ENCODE measurements at regions not wholly inside any gene's neighbourhood (a gene's known extent, or its start where the extent isn't known, plus 50 kb on each side); places are given as distances from the start of the nearest gene placed in this dataset.
"Not testable (repeated sequence)": the region's sequence is repeated elsewhere in the genome, so short reads cannot be mapped to it uniquely, and the experiment has no call there.

DNA sequence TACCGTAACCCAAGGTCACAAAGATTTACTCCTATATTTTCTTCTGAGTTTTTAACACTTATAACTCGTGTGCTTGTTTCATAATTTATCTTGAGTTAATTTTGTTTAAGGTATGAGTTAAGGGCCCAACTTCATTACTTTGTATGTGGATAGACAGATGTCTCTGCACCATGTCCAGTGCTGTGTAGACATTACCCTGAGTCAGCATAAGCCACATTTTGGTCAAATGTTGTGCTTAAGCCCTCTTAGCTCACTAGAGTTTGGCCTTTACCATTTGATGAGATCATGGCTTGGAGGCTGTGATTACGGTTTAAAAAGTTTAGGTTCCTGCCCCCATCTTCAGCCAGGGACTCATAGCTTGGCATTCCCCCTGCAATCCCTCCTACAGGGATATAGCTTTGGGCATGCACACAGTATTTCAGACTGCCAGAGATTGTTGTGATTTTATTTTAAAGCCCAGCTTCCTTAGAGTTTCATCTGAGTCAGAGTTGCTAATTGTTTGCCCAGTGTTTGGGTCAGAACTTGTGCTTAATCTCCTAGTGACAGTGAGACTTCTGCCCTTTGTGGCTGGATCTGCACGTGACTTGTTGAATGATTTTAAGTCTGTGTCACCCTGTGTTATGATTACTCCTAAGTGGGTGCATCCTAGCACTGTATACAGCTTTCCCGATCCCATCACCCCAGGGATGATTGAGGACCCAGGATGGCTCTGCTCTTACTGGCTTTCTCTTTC, 393.1 kb downstream of the CNTNAP4 start:
- Mint-ChIP-seq H3K4me3 (no peak overlapping the region), H3K27ac (no peak overlapping the region), H3K9me3 (ENCODE audit: low read depth) (no peaks in the 10 kb centered on the region), H3K36me3 (no peaks in the 10 kb centered on the region), H3K4me1 (no peaks in the 10 kb centered on the region), H3K27me3 (no peaks in the 10 kb centered on the region)
- DNase-seq: no peak
- CTCF ChIA-PET: no interaction called here
- ATAC-seq: no peak

DNA sequence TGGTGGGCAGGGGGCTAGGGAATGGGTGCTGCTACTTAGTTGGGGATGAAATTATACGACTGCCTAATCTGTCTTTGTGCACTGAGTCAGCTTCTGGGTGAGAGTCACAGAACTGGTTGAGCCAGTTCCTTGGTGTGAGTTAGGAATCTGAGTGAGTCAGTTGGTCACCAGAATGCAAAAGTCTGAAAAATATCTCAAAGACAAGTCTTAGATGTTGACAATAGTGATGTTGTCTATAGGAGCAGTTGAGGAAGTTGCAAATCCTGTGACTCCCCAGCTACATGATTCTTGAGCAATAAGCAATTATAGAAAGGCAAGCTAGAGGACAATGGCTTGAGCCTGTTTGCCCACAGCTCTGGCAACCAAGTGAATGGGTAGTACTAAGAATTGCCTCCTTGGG, 399.2 kb downstream of the CNTNAP4 start:
- no peak overlapping the region for H3K27ac Mint-ChIP-seq
- no peak for DNase-seq
- no peaks in the 10 kb centered on the region for H3K9me3 Mint-ChIP-seq (ENCODE audit: low read depth)
- H3K36me3 Mint-ChIP-seq: no peaks in the 10 kb centered on the region
- no peaks in the 10 kb centered on the region for H3K27me3 Mint-ChIP-seq
- H3K4me1 Mint-ChIP-seq: no peaks in the 10 kb centered on the region
- CTCF ChIA-PET: no interaction called here
- no peak for ATAC-seq
- H3K4me3 Mint-ChIP-seq: no peak overlapping the region

DNA sequence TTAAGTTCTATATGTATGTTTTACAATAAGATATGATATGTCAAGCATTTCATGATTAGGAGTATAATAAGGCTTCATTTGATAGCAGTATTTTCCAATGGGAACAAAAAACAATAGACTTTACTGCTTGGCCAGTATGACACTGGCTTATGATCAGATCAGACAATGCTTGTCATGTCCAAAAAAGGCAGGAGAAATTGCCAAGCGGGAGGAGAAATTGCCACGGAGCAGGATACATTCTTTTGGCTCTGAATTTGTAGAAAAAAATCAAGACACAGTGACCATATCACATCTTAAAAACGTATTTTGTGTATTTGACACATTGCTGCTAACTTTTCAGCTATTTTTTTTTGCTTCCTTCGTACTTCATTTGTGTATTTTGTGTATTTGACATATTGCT, 404.1 kb downstream of the CNTNAP4 start:
- Mint-ChIP-seq H3K4me1 (no peaks in the 10 kb centered on the region), H3K4me3 (no peak overlapping the region), H3K27ac (no peak overlapping the region), H3K9me3 (ENCODE audit: low read depth) (peaks cover 3% of the 10 kb centered on the region), H3K36me3 (no peaks in the 10 kb centered on the region), H3K27me3 (no peaks in the 10 kb centered on the region)
- ATAC-seq: no peak
- CTCF ChIA-PET: no interaction called here
- no peak for DNase-seq

DNA sequence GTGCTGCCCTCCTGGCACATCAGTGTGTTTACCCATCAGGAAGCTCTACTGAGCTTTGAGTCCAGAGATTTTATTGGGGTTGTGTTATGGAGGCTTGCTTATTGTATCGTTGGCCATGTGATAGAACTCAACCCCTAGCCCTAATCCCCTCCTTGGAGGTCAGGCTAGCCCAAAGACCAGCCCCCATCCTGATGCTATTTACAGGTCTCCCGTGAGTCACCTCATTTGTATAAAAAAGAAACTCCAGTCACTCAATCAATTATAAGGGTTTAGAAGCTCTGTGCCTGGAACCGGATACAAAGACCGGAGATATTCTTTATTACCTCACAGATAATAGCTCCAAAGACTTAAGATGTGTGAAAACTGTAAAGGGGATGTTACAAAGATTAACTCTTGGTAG, 405.9 kb downstream of the CNTNAP4 start:
- no peak for ATAC-seq
- H3K4me3 Mint-ChIP-seq: no peak overlapping the region
- CTCF ChIA-PET: no interaction called here

DNA sequence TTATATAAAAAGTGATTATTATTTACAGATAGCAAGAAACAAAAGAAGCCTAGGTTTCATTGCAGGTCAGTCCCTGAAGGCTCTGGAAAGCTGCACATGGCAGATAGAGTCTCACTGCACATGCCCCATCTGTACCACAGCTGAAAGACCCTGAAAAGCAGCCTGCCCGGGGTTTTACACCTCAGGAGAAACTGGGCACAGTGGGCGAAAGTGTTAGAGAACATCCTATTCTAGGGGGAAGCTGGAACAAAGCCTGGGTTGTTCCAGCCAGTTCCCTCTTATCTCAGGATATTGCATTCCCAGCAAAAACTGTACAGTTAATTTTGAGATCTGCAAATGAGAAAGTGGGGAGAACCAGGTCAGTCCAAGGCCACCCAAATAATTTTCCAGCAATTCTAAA, 419.7 kb downstream of the CNTNAP4 start:
- peaks cover 10% of the 10 kb centered on the region for H3K9me3 Mint-ChIP-seq (ENCODE audit: low read depth)
- DNase-seq: no peak
- no peak overlapping the region for H3K4me3 Mint-ChIP-seq
- CTCF ChIA-PET: no interaction called here
- no peaks in the 10 kb centered on the region for H3K4me1 Mint-ChIP-seq
- no peak overlapping the region for H3K27ac Mint-ChIP-seq
- no peaks in the 10 kb centered on the region for H3K27me3 Mint-ChIP-seq
- ATAC-seq: no peak
- H3K36me3 Mint-ChIP-seq: no peaks in the 10 kb centered on the region

More for the DNA sequence above, 405.9 kb downstream of the CNTNAP4 start:
- Mint-ChIP-seq H3K27me3 (no peaks in the 10 kb centered on the region), H3K27ac (no peak overlapping the region), H3K36me3 (no peaks in the 10 kb centered on the region), H3K9me3 (ENCODE audit: low read depth) (peaks cover 5% of the 10 kb centered on the region), H3K4me1 (no peaks in the 10 kb centered on the region)
- DNase-seq: no peak

DNA sequence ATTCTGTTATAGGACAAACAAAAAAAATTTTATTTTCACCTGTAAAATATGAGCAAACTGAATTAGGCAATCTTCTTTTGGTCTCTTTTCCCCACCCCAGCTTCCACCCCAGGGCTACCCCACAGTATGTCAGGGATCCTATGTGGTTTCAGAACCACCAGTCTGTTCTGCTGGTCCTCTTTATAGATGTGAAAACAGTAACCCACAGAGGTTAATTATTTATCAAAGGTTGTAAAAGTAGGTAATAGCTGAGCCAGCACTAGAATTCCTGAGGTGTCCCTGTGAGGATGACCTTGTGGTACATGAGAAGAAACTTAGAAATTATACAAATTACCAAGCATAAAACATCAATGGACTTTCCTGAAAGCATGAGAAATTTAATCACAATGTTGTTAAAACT, 428.7 kb downstream of the CNTNAP4 start:
- no peaks in the 10 kb centered on the region for H3K4me1 Mint-ChIP-seq
- DNase-seq: no peak

DNA sequence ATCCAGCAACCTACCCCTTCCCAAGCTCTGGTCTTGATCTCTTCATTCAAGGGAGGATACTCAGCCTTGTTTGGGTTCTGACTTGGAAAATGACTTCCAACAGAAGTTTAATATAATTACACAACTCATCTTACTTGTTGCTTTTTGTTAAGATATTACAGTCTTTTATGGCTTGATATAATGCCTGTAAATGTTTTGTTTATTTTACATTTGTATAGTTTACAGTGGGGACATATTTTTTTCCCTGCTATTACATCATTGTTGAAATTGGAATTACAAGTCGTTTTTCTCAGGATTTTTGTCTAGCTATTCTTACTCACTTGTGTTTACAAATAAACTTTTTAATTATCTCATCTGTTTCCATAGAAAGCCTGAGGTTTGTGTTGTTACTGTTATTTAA, 436.0 kb downstream of the CNTNAP4 start:
- H3K36me3 Mint-ChIP-seq: no peaks in the 10 kb centered on the region
- no peak for DNase-seq
- H3K9me3 Mint-ChIP-seq (ENCODE audit: low read depth): peaks cover 12% of the 10 kb centered on the region
- ATAC-seq: no peak
- H3K27me3 Mint-ChIP-seq: no peaks in the 10 kb centered on the region
- H3K27ac Mint-ChIP-seq: no peak overlapping the region
- H3K4me1 Mint-ChIP-seq: no peaks in the 10 kb centered on the region
- no peak overlapping the region for H3K4me3 Mint-ChIP-seq
- CTCF ChIA-PET: no interaction called here

More for the DNA sequence above, 428.7 kb downstream of the CNTNAP4 start:
- no peak for ATAC-seq
- no peaks in the 10 kb centered on the region for H3K36me3 Mint-ChIP-seq
- no peak overlapping the region for H3K4me3 Mint-ChIP-seq
- no peaks in the 10 kb centered on the region for H3K27me3 Mint-ChIP-seq
- H3K27ac Mint-ChIP-seq: no peak overlapping the region
- CTCF ChIA-PET: no interaction called here
- peaks cover 8% of the 10 kb centered on the region for H3K9me3 Mint-ChIP-seq (ENCODE audit: low read depth)

DNA sequence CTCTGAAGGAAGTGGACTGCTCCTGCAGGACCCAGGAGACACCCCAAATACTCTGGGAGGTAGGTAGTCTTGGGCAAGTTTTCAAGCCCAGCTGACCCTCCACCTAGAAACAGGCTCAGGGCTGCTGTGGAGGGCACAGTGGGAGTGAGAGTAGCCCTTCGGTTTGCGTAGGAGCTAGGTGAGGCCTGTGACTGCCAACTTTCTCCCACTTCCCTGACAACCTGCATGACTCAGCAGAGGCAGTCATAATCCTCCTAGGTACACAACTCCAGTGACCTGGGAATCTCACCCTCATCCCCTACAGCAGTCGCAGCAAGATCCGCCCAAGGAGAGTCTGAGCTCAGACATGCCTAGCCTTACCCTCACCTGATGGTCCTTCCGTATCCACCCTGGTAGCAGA, 439.1 kb downstream of the CNTNAP4 start:
- CTCF ChIA-PET; H3K27ac Mint-ChIP-seq; H3K9me3 Mint-ChIP-seq (ENCODE audit: low read depth); ATAC-seq; DNase-seq; H3K4me1 Mint-ChIP-seq; H3K36me3 Mint-ChIP-seq; H3K27me3 Mint-ChIP-seq; H3K4me3 Mint-ChIP-seq: not testable (repeated sequence)

DNA sequence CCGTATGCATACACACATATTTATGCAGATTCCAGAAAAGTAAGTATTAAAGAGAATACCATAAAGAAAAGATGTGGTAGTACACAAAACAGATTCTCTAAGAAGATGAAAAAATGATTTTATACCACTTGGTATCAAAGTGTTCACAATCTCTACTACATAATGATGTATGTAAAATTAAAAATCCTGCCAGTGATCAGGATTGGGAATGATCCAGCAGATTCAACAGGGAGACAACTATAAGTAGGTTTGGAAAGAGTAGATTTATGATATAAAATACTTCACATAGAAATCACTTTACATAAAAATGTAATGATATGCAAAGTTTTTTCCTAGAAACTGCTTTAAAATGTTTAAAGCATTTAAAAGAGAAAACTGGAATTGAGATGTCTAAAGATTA, 447.0 kb downstream of the CNTNAP4 start:
- Mint-ChIP-seq H3K27ac (no peak overlapping the region), H3K27me3 (no peaks in the 10 kb centered on the region), H3K4me3 (no peak overlapping the region), H3K9me3 (ENCODE audit: low read depth) (peaks cover 16% of the 10 kb centered on the region), H3K4me1 (no peaks in the 10 kb centered on the region), H3K36me3 (no peaks in the 10 kb centered on the region)
- no peak for DNase-seq
- CTCF ChIA-PET: no interaction called here
- no peak for ATAC-seq

DNA sequence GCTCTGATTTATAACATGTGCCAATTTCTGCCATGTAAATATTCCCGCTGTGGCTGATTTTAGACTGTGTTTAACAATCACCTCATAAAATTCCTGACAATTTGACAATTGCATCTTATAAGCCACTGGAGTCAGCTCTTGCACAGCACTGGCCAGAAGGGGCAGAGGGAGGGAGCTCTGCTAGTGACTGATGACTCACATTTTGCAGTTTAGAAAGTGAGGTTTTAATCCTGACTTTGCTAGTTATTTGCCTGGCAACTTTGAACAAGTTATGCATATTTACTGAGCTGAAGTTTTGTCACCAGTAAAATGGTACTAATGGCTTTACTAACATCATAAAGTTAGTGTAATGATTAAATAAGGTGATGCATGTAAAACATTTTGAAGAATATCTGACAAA, 452.3 kb downstream of the CNTNAP4 start:
- H3K27ac Mint-ChIP-seq: no peak overlapping the region
- H3K4me1 Mint-ChIP-seq: no peaks in the 10 kb centered on the region
- H3K4me3 Mint-ChIP-seq: no peak overlapping the region
- peaks cover 18% of the 10 kb centered on the region for H3K9me3 Mint-ChIP-seq (ENCODE audit: low read depth)
- DNase-seq (no peak), ATAC-seq (no peak)
- H3K36me3 Mint-ChIP-seq: no peaks in the 10 kb centered on the region
- no peaks in the 10 kb centered on the region for H3K27me3 Mint-ChIP-seq
- CTCF ChIA-PET: no interaction called here

DNA sequence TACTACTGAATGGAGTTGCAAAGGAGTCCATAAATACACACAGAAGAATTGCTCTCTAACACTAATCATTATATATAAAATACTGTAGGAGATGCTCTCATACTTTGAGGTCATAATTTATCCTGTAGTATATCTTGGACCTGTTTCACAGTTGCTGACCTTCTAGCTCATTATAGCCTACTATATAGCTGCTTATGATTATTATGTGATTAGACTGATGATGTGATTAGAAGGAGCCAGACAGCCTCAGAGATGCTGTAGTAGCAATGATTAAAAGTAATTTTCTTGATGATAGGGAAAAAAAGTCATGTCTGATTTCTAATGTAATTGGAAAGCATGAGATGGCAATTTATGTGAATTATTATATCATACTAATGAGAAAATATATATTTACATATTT, 455.7 kb downstream of the CNTNAP4 start:
- ATAC-seq (no peak), DNase-seq (no peak)
- CTCF ChIA-PET: no interaction called here
- no peaks in the 10 kb centered on the region for H3K27me3 Mint-ChIP-seq
- no peaks in the 10 kb centered on the region for H3K36me3 Mint-ChIP-seq
- no peak overlapping the region for H3K27ac Mint-ChIP-seq
- H3K9me3 Mint-ChIP-seq (ENCODE audit: low read depth): peaks cover 11% of the 10 kb centered on the region
- H3K4me1 Mint-ChIP-seq: no peaks in the 10 kb centered on the region
- H3K4me3 Mint-ChIP-seq: no peak overlapping the region

DNA sequence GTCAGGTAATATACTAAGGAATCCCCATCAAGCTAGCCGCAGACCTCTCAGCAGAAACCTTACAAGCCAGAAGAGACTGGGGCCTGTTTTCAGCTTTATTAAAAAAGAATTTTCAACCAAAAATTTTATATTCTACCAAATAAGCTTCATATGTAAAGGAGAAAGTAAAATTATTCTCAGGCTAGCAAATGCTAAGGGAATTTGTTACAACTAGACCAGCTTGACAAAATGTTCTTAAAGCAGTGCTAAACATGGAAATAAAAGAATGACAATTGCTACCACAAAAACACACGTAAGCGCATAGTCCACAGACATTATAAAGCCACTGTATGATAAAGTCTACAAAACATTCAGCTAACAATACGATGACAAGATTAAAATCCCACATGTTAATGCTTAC, 449.4 kb upstream of the MON1B start:
- H3K9me3 Mint-ChIP-seq (ENCODE audit: low read depth): peaks cover 21% of the 10 kb centered on the region
- no peak overlapping the region for H3K27ac Mint-ChIP-seq
- CTCF ChIA-PET: no interaction called here
- H3K36me3 Mint-ChIP-seq: no peaks in the 10 kb centered on the region
- DNase-seq (no peak), ATAC-seq (no peak)
- H3K4me3 Mint-ChIP-seq: no peak overlapping the region
- H3K4me1 Mint-ChIP-seq: no peaks in the 10 kb centered on the region
- no peaks in the 10 kb centered on the region for H3K27me3 Mint-ChIP-seq

DNA sequence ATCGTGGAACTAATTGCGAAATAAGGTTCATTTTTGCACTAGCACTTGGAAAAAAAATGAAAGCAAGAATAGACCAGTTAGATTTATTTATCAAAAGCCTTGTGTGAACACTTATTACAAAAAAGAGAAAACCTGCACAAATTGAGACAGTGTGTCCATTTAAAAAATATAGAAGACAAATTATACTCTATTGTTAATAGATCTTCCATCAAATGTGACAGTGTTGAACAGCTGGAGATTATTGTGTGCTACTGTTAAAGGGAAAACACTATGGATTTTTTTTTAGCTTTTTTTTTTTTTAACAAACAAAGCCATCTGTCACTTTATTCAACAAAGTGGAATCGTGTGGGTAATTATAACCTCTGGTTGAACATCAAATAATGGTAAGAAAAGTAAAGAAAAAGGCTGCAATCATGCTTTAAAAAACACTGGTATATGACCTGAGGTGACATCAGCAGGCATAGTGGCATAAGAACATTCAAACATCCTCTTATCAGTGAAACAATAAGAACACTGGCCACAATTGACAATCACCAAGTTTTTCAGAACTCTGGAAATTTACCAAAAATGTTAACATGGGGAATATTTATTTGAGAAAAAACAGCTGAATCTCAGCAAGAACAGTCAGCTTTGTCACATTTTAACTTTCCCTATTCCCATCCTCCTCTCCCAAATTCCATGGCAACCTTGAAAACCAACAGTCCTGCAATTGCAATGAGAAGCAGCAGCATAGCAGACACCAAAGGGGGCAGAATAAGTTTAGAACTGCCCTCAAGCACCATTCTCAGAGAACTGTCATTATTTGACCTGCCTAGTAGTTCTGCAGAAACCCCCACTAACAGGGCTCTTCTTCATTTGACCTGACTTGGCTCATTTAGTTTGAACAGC, 442.3 kb upstream of the MON1B start:
- Mint-ChIP-seq H3K4me3 (no peak overlapping the region), H3K27me3 (no peaks in the 10 kb centered on the region), H3K36me3 (no peaks in the 10 kb centered on the region), H3K4me1 (no peaks in the 10 kb centered on the region), H3K9me3 (ENCODE audit: low read depth) (peaks cover 6% of the 10 kb centered on the region), H3K27ac (no peak overlapping the region)
- ATAC-seq: no peak
- CTCF ChIA-PET: no interaction called here
- DNase-seq: no peak

DNA sequence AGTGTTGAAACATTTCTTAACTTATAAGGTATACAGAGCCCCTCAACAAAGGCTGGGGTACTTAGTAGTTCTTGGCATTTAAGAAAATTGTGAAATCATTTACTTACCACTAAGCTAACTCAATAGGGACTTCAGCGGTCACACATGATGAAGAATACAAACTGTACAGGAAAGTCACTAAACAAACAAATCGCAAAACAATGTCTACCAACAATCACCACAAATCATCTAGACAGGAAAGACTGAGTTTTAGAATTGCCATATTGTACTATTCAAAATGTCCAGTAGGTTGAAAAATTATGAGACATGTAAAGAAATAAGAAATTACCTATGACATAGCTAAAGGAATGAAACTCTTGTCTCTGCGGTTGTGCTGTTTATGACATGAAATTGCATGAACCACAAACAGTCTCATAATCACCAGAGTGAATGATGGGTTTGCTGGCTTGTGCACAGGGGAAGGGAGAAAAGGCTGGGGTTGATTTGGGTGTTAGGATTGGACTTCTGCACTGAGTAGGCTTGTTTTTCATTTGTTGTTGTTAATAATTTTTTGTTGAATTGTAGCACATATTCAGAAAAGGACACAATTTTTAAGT, 441.1 kb upstream of the MON1B start:
- Mint-ChIP-seq H3K4me1 (no peaks in the 10 kb centered on the region), H3K27me3 (no peaks in the 10 kb centered on the region), H3K4me3 (no peak overlapping the region), H3K9me3 (ENCODE audit: low read depth) (peaks cover 6% of the 10 kb centered on the region), H3K27ac (no peak overlapping the region), H3K36me3 (no peaks in the 10 kb centered on the region)
- ATAC-seq (no peak), DNase-seq (no peak)
- CTCF ChIA-PET: no interaction called here
